H9 (cell line): ENCODE measurements at regions not wholly inside any gene's neighbourhood (a gene's known extent, or its start where the extent isn't known, plus 50 kb on each side); places are given as distances from the start of the nearest gene placed in this dataset.

Experiments
- DNase-seq: peaks from one replicate; pipeline ENCODE4 v3.0.0-alpha.2; 2017
- H2AFZ ChIP-seq: one replicate; pipeline ENCODE4 v1.6.1; 2013; ENCODE audit warnings: mild to moderate bottlenecking, low read length, control low read depth, moderate library complexity
- H2AK5ac ChIP-seq: 2 replicates; pipeline ENCODE4 v1.6.1; 2013; ENCODE audit warnings: low read length, control low read depth, mixed read lengths; ENCODE audit not compliant: insufficient read length
- H2BK120ac ChIP-seq: one replicate; pipeline ENCODE4 v1.6.1; 2013; ENCODE audit warnings: low read depth, mild to moderate bottlenecking, low read length, control low read depth, inconsistent platforms; ENCODE audit not compliant: poor library complexity, severe bottlenecking
- H2BK12ac ChIP-seq: 2 replicates; pipeline ENCODE4 v1.6.1; 2013; ENCODE audit warnings: low read length, control low read depth, mixed read lengths, low read depth; ENCODE audit not compliant: insufficient read length
- H2BK15ac ChIP-seq: 2 replicates; pipeline ENCODE4 v1.6.1; 2013; ENCODE audit warnings: low read depth, low read length, control low read depth
- H2BK20ac ChIP-seq: one replicate; pipeline ENCODE4 v1.6.1; 2013; ENCODE audit warnings: low read depth, mild to moderate bottlenecking, low read length, control low read depth, inconsistent platforms; ENCODE audit not compliant: poor library complexity, severe bottlenecking
- H2BK5ac ChIP-seq: 2 replicates; pipeline ENCODE4 v1.6.1; 2013; ENCODE audit warnings: low read length, control low read depth, mixed read lengths; ENCODE audit not compliant: insufficient read length
- H3K14ac ChIP-seq: 2 replicates; pipeline ENCODE4 v1.6.1; 2013; ENCODE audit warnings: low read length, control low read depth; ENCODE audit not compliant: insufficient read depth
- H3K18ac ChIP-seq: 2 replicates; pipeline ENCODE4 v1.6.1; 2013; ENCODE audit warnings: low read depth, mild to moderate bottlenecking, mixed read lengths, low read length, control low read depth; ENCODE audit not compliant: insufficient read length
- H3K23ac ChIP-seq: 2 replicates; pipeline ENCODE4 v1.6.1; 2013; ENCODE audit warnings: low read length, control low read depth, mixed read lengths, low read depth; ENCODE audit not compliant: insufficient read length
- H3K23me2 ChIP-seq: 2 replicates; pipeline ENCODE4 v1.6.1; 2013; ENCODE audit warnings: low read depth, mild to moderate bottlenecking, mixed read lengths, low read length, control low read depth; ENCODE audit not compliant: insufficient read length, poor library complexity, severe bottlenecking
- H3K27ac ChIP-seq: 2 replicates; pipeline ENCODE4 v1.5.1; 2013; ENCODE audit warnings: low read length, control low read depth, mixed read lengths, low read depth; ENCODE audit not compliant: insufficient read length
- H3K27me3 ChIP-seq: 2 replicates; pipeline ENCODE4 v1.6.1; 2013; ENCODE audit warnings: low read length, control low read depth, inconsistent platforms; ENCODE audit not compliant: insufficient read depth
- H3K4ac ChIP-seq: 2 replicates; pipeline ENCODE4 v1.6.1; 2013; ENCODE audit warnings: low read depth, mild to moderate bottlenecking, control low read depth, inconsistent platforms, low read length, moderate library complexity
- H3K4me1 ChIP-seq: 2 replicates; pipeline ENCODE4 v1.6.1; 2013; ENCODE audit warnings: low read length, control low read depth, inconsistent platforms; ENCODE audit not compliant: insufficient read depth
- H3K4me2 ChIP-seq: 2 replicates; pipeline ENCODE4 v1.6.1; 2013; ENCODE audit warnings: low read length, control low read depth, mixed read lengths; ENCODE audit not compliant: insufficient read length, insufficient read depth
- H3K56ac ChIP-seq: 2 replicates; pipeline ENCODE4 v1.6.1; 2013; ENCODE audit warnings: low read depth, mild to moderate bottlenecking, mixed read lengths, low read length, control low read depth; ENCODE audit not compliant: insufficient read length
- H3K79me1 ChIP-seq: 2 replicates; pipeline ENCODE4 v1.6.1; 2013; ENCODE audit warnings: low read depth, mild to moderate bottlenecking, moderate library complexity, low read length, control low read depth, inconsistent platforms; ENCODE audit not compliant: insufficient read depth, poor library complexity, severe bottlenecking
- H3K79me2 ChIP-seq: 2 replicates; pipeline ENCODE4 v1.6.1; 2013; ENCODE audit warnings: low read length, control low read depth, inconsistent platforms; ENCODE audit not compliant: insufficient read depth
- H3K9ac ChIP-seq: 2 replicates; pipeline ENCODE4 v1.6.1; 2013; ENCODE audit warnings: low read length, control low read depth, mixed read lengths; ENCODE audit not compliant: insufficient read length; ENCODE audit errors: extremely low read depth
- H3K9me3 ChIP-seq: one replicate; pipeline ENCODE4 v1.6.1; 2013; ENCODE audit warnings: low read depth, low read length, inconsistent platforms; ENCODE audit not compliant: control insufficient read depth
- H3T11ph ChIP-seq: one replicate; pipeline ENCODE4 v1.6.1; 2013; ENCODE audit warnings: mild to moderate bottlenecking, low read length, control low read depth, inconsistent platforms
- H4K20me1 ChIP-seq: one replicate; pipeline ENCODE4 v1.6.1; 2013; ENCODE audit not compliant: control insufficient read depth, insufficient read length, insufficient read depth
- H4K5ac ChIP-seq: 2 replicates; pipeline ENCODE4 v1.6.1; 2013; ENCODE audit warnings: low read depth, mild to moderate bottlenecking, mixed read lengths, low read length, control low read depth; ENCODE audit not compliant: insufficient read length
- H4K8ac ChIP-seq: replicated peaks from 2 replicates; pipeline ENCODE4 v1.6.1; 2013; ENCODE audit warnings: low read length, control low read depth, mixed read lengths, low read depth; ENCODE audit not compliant: insufficient read length
- H4K91ac ChIP-seq: 2 replicates; pipeline ENCODE4 v1.6.1; 2013; ENCODE audit warnings: low read depth, mild to moderate bottlenecking, moderate library complexity, mixed read lengths, low read length, control low read depth; ENCODE audit not compliant: insufficient read length
- H3K27ac Mint-ChIP-seq, 3 experiments: 2 replicates in 2 of 3; 3 replicates in 1 of 3; pipeline ENCODE4 v1.8.0; 2020 to 2021; ENCODE audit warnings: mixed read lengths in 3 of 3, mild to moderate bottlenecking in 1 of 3, moderate library complexity in 1 of 3
- H3K27me3 Mint-ChIP-seq: 2 replicates; pipeline ENCODE4 v1.8.0; 2021; ENCODE audit warnings: low read depth, mild to moderate bottlenecking, moderate library complexity, mixed read lengths
- H3K36me3 Mint-ChIP-seq, 3 experiments: 2 replicates in 2 of 3; 3 replicates in 1 of 3; pipeline ENCODE4 v1.8.0; 2020 to 2021; ENCODE audit warnings: low read depth in 3 of 3, mixed read lengths in 3 of 3; ENCODE audit not compliant: insufficient read depth in 1 of 3
- H3K4me1 Mint-ChIP-seq, 2 experiments: 2 replicates each; pipeline ENCODE4 v1.8.0; 2020; ENCODE audit warnings: mixed read lengths in 2 of 2
- H3K4me3 Mint-ChIP-seq, 2 experiments: 2 replicates in 1 of 2; 3 replicates in 1 of 2; pipeline ENCODE4 v1.8.0; 2020 to 2021; ENCODE audit warnings: mild to moderate bottlenecking in 2 of 2, mixed read lengths in 2 of 2, moderate library complexity in 1 of 2
- H3K9me3 Mint-ChIP-seq, 2 experiments: 2 replicates in 1 of 2; 3 replicates in 1 of 2; pipeline ENCODE4 v1.8.0; 2020; ENCODE audit warnings: mild to moderate bottlenecking in 2 of 2, mixed read lengths in 2 of 2, moderate library complexity in 1 of 2
- CTCF ChIP-seq: fragments of 200-600 bp; sonication (generic); conservative IDR thresholded peaks from 3 replicates; pipeline ENCODE4 v1.8.0; 2021; ENCODE audit warnings: antibody characterized with exemption, mild to moderate bottlenecking

DNA sequence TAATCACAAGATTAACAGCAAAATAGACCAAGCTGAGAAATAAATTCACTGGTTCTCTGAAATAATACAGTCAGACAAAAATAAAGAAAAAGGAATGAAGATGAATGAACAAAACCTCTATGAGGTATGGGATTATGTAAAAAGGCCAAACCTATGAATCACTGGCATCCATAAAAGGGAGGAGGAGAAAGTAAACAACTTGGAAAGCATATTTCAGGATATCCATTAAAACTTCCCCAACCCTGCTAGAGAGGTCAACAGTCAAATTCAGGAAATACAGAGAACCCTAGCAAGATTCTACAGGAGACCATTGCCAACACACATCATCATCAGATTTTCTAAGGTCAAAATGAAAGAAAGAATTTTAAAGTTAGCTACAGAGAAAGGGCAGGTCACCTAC is 649.7 kb upstream of the CBLB start:
- H3K23me2 ChIP-seq, result no peaks in the 10 kb centered on the region
- no peak overlapping the region for H2BK20ac ChIP-seq
- no peaks in the 10 kb centered on the region for H3K4me1 ChIP-seq
- H2BK120ac ChIP-seq, result no peak overlapping the region
- no peaks in the 10 kb centered on the region for H4K20me1 ChIP-seq
- no peaks in the 10 kb centered on the region for H3K9me3 ChIP-seq
- no peak for TF ChIP-seq CTCF
- no peak overlapping the region for H2AFZ ChIP-seq
- DNase-seq, result no peak
- H3K27me3 Mint-ChIP-seq, result no peaks in the 10 kb centered on the region
- H3K4me1 Mint-ChIP-seq, result no peaks in the 10 kb centered on the region
- no peak overlapping the region for H3K14ac ChIP-seq
- no peak overlapping the region for H3K4ac ChIP-seq
- no peaks in the 10 kb centered on the region for H3K79me1 ChIP-seq
- no peak overlapping the region for H3K9ac ChIP-seq
- no peak overlapping the region for H3K23ac ChIP-seq
- H2BK15ac ChIP-seq, result no peak overlapping the region
- no peak overlapping the region for H4K5ac ChIP-seq
- H3K79me2 ChIP-seq, result no peaks in the 10 kb centered on the region
- H2BK5ac ChIP-seq, result no peak overlapping the region
- no peak overlapping the region for H3K56ac ChIP-seq
- H3K27ac Mint-ChIP-seq, result no peak overlapping the region
- no peak overlapping the region for H3K18ac ChIP-seq
- H3K27ac ChIP-seq, result no peak overlapping the region
- H3K27me3 ChIP-seq, result no peaks in the 10 kb centered on the region
- H3K9me3 Mint-ChIP-seq, result no peaks in the 10 kb centered on the region
- no peak overlapping the region for H4K8ac ChIP-seq
- no peak overlapping the region for H3K4me2 ChIP-seq
- no peak overlapping the region for H2AK5ac ChIP-seq
- no peak overlapping the region for H3T11ph ChIP-seq
- no peaks in the 10 kb centered on the region for H3K36me3 Mint-ChIP-seq
- no peak overlapping the region for H4K91ac ChIP-seq
- no peak overlapping the region for H2BK12ac ChIP-seq
- H3K4me3 Mint-ChIP-seq, result no peak overlapping the region
